OCI-LY3 (cell line): ENCODE measurements at regions not wholly inside any gene's neighbourhood (a gene's known extent, or its start where the extent isn't known, plus 50 kb on each side); places are given as distances from the start of the nearest gene placed in this dataset.

ENCODE experiments used
- H2AFZ ChIP-seq: fragments of 200-600, 300-600 bp; shearing (Covaris generic); 2 replicates; pipeline ENCODE4 v1.6.0; 2014; ENCODE audit warnings: antibody characterized with exemption, low read depth, low read length
- H3K27ac ChIP-seq: fragments of 200-600, 300-600 bp; sonication (generic); 2 replicates; pipeline ENCODE4 v1.5.1; 2014; ENCODE audit warnings: mild to moderate bottlenecking, low read length, moderate library complexity, mixed read lengths
- H3K27me3 ChIP-seq: fragments of 200-600, 300-600 bp; sonication (generic); 2 replicates; pipeline ENCODE4 v1.6.1; 2014; ENCODE audit warnings: low read depth, low read length, mixed read lengths
- H3K36me3 ChIP-seq: fragments of 200-600, 300-600 bp; sonication (generic); replicated peaks from 2 replicates; pipeline ENCODE3; 2014; ENCODE audit warnings: low read depth, low read length, mixed read lengths
- H3K4me1 ChIP-seq: fragments of 300-600, 200-600 bp; sonication (generic); 2 replicates; pipeline ENCODE4 v1.6.1; 2014; ENCODE audit warnings: low read length, mixed read lengths
- H3K4me2 ChIP-seq: fragments of 200-600, 300-600 bp; sonication (generic); 2 replicates; pipeline ENCODE4 v1.6.1; 2014; ENCODE audit warnings: low read length, mixed read lengths
- H3K4me3 ChIP-seq: fragments of 300-600, 200-600 bp; sonication (generic); 2 replicates; pipeline ENCODE4 v1.5.1; 2014; ENCODE audit warnings: antibody characterized with exemption, mild to moderate bottlenecking, low read length, moderate library complexity
- H3K79me2 ChIP-seq: fragments of 300-600, 200-600 bp; shearing (Covaris generic); 2 replicates; pipeline ENCODE4 v1.6.1; 2014; ENCODE audit warnings: mild to moderate bottlenecking, low read length, mixed read lengths
- H3K9ac ChIP-seq: fragments of 300-600, 200-600 bp; shearing (Covaris generic); 2 replicates; pipeline ENCODE4 v1.6.0; 2014; ENCODE audit warnings: mild to moderate bottlenecking, low read length, moderate library complexity
- H3K9me3 ChIP-seq: fragments of 200-600, 300-600 bp; shearing (Covaris generic); 2 replicates; pipeline ENCODE4 v1.6.1; 2014; ENCODE audit warnings: low read length, mixed read lengths; ENCODE audit not compliant: insufficient read depth
- H4K20me1 ChIP-seq: fragments of 200-600, 300-600 bp; sonication (generic); 2 replicates; pipeline ENCODE4 v1.6.1; 2016; ENCODE audit warnings: low read length, mixed read lengths; ENCODE audit not compliant: insufficient read depth
- EZH2phosphoT487 ChIP-seq: fragments of 200-600 bp; shearing (Covaris generic); IDR thresholded peaks from 2 replicates; pipeline ENCODE4 v1.6.1; 2018; ENCODE audit warnings: antibody characterized with exemption, mixed run types, low read depth
- TF ChIP-seq, protein P1 (sequence below): fragments of 200-600, 300-600 bp; sonication (generic); IDR thresholded peaks from 2 replicates; pipeline ENCODE4 v1.5.1; 2014; ENCODE audit warnings: antibody characterized with exemption, low read length, low read depth

DNA sequence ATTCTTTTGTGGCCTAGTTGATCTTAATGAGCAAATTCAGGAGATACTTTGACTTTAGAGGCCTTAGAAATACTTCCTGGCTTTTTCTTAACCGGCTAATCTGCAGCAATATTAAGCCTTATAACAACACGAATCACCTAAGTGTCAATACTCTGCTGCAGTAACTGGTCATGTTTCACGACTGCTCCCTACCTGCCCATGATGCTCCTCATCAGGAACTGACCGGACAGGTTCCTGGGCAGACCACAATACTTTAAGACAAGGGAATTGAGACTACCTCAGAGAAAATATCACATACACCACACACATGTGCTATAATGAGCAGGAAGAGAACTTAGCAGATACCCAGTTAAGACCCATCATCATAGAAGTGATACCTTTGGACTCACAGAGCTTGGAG lies 211.9 kb upstream of the BMP4 start:
- no peak for TF ChIP-seq EZH2phosphoT487
- TF ChIP-seq, protein P1, sequence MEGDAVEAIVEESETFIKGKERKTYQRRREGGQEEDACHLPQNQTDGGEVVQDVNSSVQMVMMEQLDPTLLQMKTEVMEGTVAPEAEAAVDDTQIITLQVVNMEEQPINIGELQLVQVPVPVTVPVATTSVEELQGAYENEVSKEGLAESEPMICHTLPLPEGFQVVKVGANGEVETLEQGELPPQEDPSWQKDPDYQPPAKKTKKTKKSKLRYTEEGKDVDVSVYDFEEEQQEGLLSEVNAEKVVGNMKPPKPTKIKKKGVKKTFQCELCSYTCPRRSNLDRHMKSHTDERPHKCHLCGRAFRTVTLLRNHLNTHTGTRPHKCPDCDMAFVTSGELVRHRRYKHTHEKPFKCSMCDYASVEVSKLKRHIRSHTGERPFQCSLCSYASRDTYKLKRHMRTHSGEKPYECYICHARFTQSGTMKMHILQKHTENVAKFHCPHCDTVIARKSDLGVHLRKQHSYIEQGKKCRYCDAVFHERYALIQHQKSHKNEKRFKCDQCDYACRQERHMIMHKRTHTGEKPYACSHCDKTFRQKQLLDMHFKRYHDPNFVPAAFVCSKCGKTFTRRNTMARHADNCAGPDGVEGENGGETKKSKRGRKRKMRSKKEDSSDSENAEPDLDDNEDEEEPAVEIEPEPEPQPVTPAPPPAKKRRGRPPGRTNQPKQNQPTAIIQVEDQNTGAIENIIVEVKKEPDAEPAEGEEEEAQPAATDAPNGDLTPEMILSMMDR = no peak
- Histone ChIP-seq H3K79me2 (no peaks in the 10 kb centered on the region), H3K4me3 (no peak overlapping the region), H3K4me1 (no peaks in the 10 kb centered on the region), H2AFZ (no peak overlapping the region), H3K36me3 (no peaks in the 10 kb centered on the region), H4K20me1 (no peaks in the 10 kb centered on the region), H3K9me3 (no peaks in the 10 kb centered on the region), H3K27ac (no peak overlapping the region), H3K27me3 (no peaks in the 10 kb centered on the region; the same call in 1 of the 2 replicates), H3K9ac (no peak overlapping the region), H3K4me2 (no peak overlapping the region)

DNA sequence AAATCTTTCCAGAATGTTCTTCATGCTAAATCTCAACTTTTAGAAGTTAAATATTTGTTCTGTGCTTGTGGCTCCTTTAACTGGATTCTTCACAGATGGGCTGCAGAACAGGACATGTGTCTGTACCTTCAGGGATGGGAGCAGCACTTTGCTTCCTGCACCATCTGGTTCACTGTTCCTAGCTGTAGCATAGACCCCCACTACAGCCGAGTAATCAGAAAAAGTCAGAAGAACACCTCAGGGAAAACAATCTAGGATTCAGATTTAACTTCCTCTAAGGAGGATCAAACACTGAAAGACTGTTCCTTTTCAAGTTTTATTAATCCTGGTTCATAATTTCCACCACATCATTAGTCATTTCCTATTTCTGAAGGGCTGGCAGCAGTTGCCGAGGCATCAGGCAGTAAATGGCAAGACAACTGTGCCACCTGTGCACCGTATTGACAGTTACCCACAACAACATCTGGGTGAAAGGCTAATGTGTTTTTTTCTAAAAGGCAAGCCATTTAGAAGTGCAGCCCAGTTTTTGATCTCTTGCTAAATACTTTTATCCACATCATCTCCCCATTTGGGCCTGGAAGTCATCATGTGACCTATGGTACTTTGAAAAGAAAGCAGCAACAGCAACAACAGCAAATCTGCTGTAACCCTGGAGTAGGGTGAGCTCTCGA lies 212.8 kb upstream of the BMP4 start:
- Histone ChIP-seq H3K4me3 (no peak overlapping the region), H3K27ac (no peak overlapping the region), H2AFZ (no peak overlapping the region), H3K79me2 (no peaks in the 10 kb centered on the region), H3K9ac (no peak overlapping the region), H3K36me3 (no peaks in the 10 kb centered on the region), H3K4me1 (no peaks in the 10 kb centered on the region), H3K4me2 (no peak overlapping the region), H4K20me1 (no peaks in the 10 kb centered on the region), H3K27me3 (no peaks in the 10 kb centered on the region; the same call in 1 of the 2 replicates), H3K9me3 (no peaks in the 10 kb centered on the region)
- TF ChIP-seq, protein P1 = no peak
- TF ChIP-seq EZH2phosphoT487 = no peak

DNA sequence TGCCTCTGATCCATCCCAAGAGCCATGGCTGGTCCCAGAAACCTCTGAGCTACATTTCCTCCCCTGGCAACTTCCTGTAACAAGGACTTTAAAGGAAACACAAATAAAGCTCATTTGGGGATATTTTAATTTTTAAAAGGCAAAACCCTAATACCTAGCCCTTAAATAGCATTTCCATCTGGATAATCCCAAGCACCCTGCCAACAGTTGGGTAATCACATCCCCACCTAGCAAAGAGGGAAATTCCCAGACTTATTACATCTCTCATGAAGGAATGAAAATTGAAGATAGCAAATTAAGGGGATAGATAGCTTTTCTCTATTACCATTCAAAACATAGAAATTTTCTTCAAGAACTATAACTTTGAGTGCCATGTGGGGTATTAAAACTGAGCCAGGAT lies 213.7 kb upstream of the BMP4 start:
- Histone ChIP-seq H3K9me3 (no peaks in the 10 kb centered on the region), H2AFZ (no peak overlapping the region), H3K79me2 (no peaks in the 10 kb centered on the region), H4K20me1 (no peaks in the 10 kb centered on the region), H3K4me1 (peaks cover 3% of the 10 kb centered on the region; the same call in 1 of the 2 replicates), H3K36me3 (no peaks in the 10 kb centered on the region), H3K4me2 (no peak overlapping the region), H3K27me3 (no peaks in the 10 kb centered on the region), H3K4me3 (no peak overlapping the region), H3K27ac (no peak overlapping the region), H3K9ac (no peak overlapping the region)
- no peak for TF ChIP-seq EZH2phosphoT487
- TF ChIP-seq, protein P1 = no peak

DNA sequence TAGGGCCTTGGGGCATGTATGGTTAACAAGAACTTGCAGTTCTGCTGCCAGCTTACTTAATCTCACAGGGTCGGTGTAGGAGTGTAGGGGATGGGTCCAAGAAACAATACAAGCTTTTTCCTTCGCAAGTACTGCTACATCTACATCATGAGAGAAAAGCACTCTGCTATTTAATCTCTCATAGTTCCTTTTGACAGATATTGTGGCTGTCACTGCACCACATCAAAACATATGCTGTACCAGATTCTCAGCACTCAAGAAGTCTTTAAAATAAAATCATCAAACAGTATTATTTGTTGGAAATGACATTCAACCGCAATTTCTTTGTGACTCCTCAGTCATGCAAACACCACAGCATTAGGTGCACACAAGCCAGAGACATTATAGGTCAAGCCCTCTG lies 215.5 kb upstream of the BMP4 start:
- no peak overlapping the region for H3K4me2 ChIP-seq
- no peak overlapping the region for H3K9ac ChIP-seq
- TF ChIP-seq, protein P1 = no peak
- no peak for TF ChIP-seq EZH2phosphoT487
- no peaks in the 10 kb centered on the region for H3K79me2 ChIP-seq
- H3K27me3 ChIP-seq = peaks cover 6% of the 10 kb centered on the region
- H3K4me3 ChIP-seq = no peak overlapping the region
- H3K27ac ChIP-seq = no peak overlapping the region
- no peaks in the 10 kb centered on the region for H3K36me3 ChIP-seq
- H2AFZ ChIP-seq = no peak overlapping the region
- no peaks in the 10 kb centered on the region for H4K20me1 ChIP-seq
- H3K4me1 ChIP-seq = peaks cover 5% of the 10 kb centered on the region; the same call in 1 of the 2 replicates
- H3K9me3 ChIP-seq = no peaks in the 10 kb centered on the region
